ENCODE measurements at regions not wholly inside any gene's neighbourhood (a gene's known extent, or its start where the extent isn't known, plus 50 kb on each side); places are given as distances from the start of the nearest gene placed in this dataset.

DNA sequence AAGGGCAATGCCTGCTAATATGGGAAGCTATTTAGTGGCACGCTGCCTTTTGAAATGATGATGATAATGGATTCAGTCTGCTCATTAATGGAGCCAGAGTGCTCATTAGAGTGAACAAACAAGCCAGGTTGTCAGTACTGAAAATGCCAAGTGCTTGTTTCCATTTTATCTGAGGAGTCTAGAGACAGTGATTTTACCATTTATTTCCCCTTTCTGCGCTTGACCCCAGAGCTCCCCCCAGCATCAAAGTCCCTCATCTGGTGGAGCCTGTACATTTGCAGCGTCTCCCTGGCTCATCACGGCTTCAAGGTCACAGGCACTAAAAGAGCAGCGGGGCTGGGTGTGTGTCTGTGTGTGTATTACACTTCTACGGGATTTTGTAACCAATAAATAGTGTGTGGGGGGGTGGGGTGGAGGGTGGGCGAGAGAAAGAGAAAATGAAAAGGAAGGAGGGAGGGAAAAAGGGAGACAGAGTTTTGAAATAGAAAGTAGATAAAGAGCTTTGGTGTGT is 553.8 kb downstream of the TFEC start:
- DNase-seq (no peak), ATAC-seq (peak in 1 of 4 donors; percentile 25)
- H3K4me1 ChIP-seq: peaks cover 0 to 3% (median 0%) of the 10 kb centered on the region in 4 donors
- 5% methylated on average over 7 of the region's 7 CpGs for WGBS (ENCODE audit: insufficient coverage, low coverage, low lambda C conversion rate, missing lambda C conversion rate)
- H3K4me3 ChIP-seq: no peak overlapping the region
- H3K27me3 ChIP-seq: peaks cover 0 to 10% of the 10 kb centered on the region in 2 donors
- no peak for TF ChIP-seq POLR2A (IDR thresholded peaks at IDR 0.05)
- TF ChIP-seq, protein P1, sequence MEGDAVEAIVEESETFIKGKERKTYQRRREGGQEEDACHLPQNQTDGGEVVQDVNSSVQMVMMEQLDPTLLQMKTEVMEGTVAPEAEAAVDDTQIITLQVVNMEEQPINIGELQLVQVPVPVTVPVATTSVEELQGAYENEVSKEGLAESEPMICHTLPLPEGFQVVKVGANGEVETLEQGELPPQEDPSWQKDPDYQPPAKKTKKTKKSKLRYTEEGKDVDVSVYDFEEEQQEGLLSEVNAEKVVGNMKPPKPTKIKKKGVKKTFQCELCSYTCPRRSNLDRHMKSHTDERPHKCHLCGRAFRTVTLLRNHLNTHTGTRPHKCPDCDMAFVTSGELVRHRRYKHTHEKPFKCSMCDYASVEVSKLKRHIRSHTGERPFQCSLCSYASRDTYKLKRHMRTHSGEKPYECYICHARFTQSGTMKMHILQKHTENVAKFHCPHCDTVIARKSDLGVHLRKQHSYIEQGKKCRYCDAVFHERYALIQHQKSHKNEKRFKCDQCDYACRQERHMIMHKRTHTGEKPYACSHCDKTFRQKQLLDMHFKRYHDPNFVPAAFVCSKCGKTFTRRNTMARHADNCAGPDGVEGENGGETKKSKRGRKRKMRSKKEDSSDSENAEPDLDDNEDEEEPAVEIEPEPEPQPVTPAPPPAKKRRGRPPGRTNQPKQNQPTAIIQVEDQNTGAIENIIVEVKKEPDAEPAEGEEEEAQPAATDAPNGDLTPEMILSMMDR (IDR thresholded peaks at IDR 0.05): no peak
- H3K27ac ChIP-seq: no peak overlapping the region
- no peaks in the 10 kb centered on the region for H3K36me3 ChIP-seq
- intact Hi-C loops (cut with DNase I): no loop called here
- H3K9me3 ChIP-seq: no peaks in the 10 kb centered on the region

DNA sequence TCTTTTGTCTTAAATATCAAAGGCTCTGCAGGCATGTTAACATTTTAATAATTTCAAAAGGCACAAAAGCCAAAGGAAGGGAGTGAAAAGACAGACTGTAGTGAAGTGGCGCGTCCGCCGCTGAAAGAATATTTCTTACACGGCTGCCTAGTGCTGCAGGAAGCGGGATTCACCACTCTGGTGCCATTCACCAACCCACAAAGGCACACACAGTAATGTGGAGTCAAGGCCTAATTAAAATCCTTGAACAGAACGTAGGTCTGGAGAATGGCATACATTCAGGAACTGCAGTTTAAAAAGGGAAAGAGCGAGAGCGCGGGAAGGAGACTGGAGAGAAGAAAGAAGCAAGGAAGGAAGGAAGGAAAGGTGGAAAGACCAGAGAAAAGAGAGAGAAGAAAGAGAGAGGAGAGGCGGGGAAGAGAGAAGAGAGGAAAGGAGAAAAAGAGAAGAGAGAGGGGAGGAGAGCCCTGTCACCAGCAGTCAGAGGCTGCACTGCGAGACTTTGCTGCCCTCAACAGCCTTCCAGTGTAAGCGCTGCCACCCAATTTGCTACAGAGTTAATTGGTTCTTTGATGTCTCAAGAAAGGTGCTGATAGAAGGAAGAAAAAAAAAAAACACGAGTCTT is 554.0 kb downstream of the MDFIC start:
- DNase-seq (no peak), ATAC-seq (peak in 1 of 4 donors; percentile 43)
- Histone ChIP-seq H3K9me3 (no peaks in the 10 kb centered on the region), H3K4me3 (no peak overlapping the region), H3K36me3 (no peaks in the 10 kb centered on the region), H3K27me3 (peaks cover 0 to 10% of the 10 kb centered on the region in 2 donors), H3K27ac (no peak overlapping the region), H3K4me1 (peaks cover 0 to 3% (median 0%) of the 10 kb centered on the region in 4 donors)
- WGBS (ENCODE audit: insufficient coverage, low coverage, low lambda C conversion rate, missing lambda C conversion rate): 52% methylated on average over 14 of the region's 14 CpGs
- TF ChIP-seq POLR2A (IDR thresholded peaks at IDR 0.05): no peak
- TF ChIP-seq, protein P1 (IDR thresholded peaks at IDR 0.05): no peak
- intact Hi-C loops (cut with DNase I): no loop called here

DNA sequence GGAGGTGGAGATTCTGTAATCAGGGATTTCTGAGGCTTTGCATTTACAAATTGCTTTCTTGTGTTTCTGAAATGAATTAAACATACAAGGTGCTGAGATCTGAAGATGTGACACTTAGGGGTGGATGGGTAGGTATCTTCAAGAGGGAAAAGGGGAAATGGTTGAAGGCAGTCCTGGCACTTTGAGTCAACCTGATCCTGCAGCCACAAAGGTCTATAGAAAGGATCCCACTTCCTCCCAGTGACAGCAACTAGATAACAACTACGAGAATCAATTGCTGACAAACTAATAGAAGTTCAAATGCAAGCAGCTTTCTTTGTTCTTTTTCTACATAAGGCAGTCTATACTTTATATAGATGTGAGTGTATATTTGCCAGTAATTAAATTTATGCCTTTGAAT is 553.3 kb downstream of the MDFIC start:
- WGBS (ENCODE audit: insufficient coverage, low coverage, low lambda C conversion rate, missing lambda C conversion rate): 11% methylated on average over 1 of the region's 1 CpG
- H3K4me3 ChIP-seq: no peak overlapping the region
- H3K27me3 ChIP-seq: peaks cover 0 to 10% of the 10 kb centered on the region in 2 donors
- peaks cover 0 to 3% (median 0%) of the 10 kb centered on the region in 4 donors for H3K4me1 ChIP-seq
- no peaks in the 10 kb centered on the region for H3K36me3 ChIP-seq
- intact Hi-C loops (cut with DNase I): no loop called here
- TF ChIP-seq, protein P1 (IDR thresholded peaks at IDR 0.05): no peak
- TF ChIP-seq POLR2A (IDR thresholded peaks at IDR 0.05): no peak
- ATAC-seq (no peak), DNase-seq (no peak)
- no peak overlapping the region for H3K27ac ChIP-seq
- no peaks in the 10 kb centered on the region for H3K9me3 ChIP-seq

DNA sequence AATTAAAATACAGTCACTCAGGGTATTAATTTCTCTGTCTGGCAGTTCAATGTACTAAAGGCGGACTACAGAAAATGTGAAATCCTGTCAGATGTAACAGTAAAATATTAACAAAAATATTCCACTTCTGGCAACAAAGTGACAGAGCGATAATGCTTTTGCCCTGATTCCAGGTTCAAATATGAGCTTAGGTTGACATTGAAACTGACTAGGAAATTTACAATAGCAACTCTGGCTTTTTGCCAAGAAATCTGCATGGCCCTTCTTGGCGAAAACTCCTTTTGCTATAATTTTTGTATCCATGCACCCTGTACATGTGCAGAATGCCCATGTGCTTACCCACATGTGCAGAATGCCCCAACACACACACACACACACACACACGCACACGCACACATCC is 552.2 kb downstream of the MDFIC start:
- ATAC-seq (no peak), DNase-seq (no peak)
- Histone ChIP-seq H3K27me3 (peaks cover 0 to 10% of the 10 kb centered on the region in 2 donors), H3K36me3 (no peaks in the 10 kb centered on the region), H3K27ac (no peak overlapping the region), H3K4me1 (peaks cover 0 to 3% (median 0%) of the 10 kb centered on the region in 4 donors), H3K9me3 (no peaks in the 10 kb centered on the region), H3K4me3 (no peak overlapping the region)
- WGBS (ENCODE audit: insufficient coverage, low coverage, low lambda C conversion rate, missing lambda C conversion rate): 87% methylated on average over 5 of the region's 5 CpGs
- intact Hi-C loops (cut with DNase I): no loop called here
- TF ChIP-seq, protein P1 (IDR thresholded peaks at IDR 0.05): no peak
- no peak for TF ChIP-seq POLR2A (IDR thresholded peaks at IDR 0.05)

Data from right lobe of liver (tissue), 6 donors.